Urinary bladder (tissue), 3 donors: ENCODE measurements at regions not wholly inside any gene's neighbourhood (a gene's known extent, or its start where the extent isn't known, plus 50 kb on each side); places are given as distances from the start of the nearest gene placed in this dataset.

Experiments used
- DNase-seq: peaks from one replicate; pipeline ENCODE4 v3.0.0-alpha.2; 2015; ENCODE audit errors: extremely low spot score
- H3K27ac ChIP-seq: one replicate; pipeline ENCODE4 v1.5.1; 2013; ENCODE audit warnings: low read depth, mild to moderate bottlenecking, moderate library complexity
- H3K36me3 ChIP-seq: one replicate; pipeline ENCODE4 v1.6.1; 2013; ENCODE audit warnings: mild to moderate bottlenecking, moderate library complexity; ENCODE audit not compliant: insufficient read depth
- H3K4me1 ChIP-seq: one replicate; pipeline ENCODE4 v1.6.1; 2013; ENCODE audit warnings: mild to moderate bottlenecking, moderate library complexity; ENCODE audit not compliant: insufficient read depth
- H3K4me3 ChIP-seq: one replicate; pipeline ENCODE4 v1.5.1; 2013; ENCODE audit warnings: low read depth, low read length
- WGBS: extraction: QIAGEN DNeasy Blood & Tissue Kit; methylation state at CpG from one replicate; pipeline ENCODE4 v1.1.7; 2013; 5-methylcytosine and 5-hydroxymethylcytosine counted together
- donor health status: healthy with polysubstance abuse.
- donor health status: healthy.

- H3K4me3 ChIP-seq = no peak overlapping the region
Observed at GRCh38 chr4:53645108-53645507, 53.8 kb upstream of the LNX1 start.

DNA sequence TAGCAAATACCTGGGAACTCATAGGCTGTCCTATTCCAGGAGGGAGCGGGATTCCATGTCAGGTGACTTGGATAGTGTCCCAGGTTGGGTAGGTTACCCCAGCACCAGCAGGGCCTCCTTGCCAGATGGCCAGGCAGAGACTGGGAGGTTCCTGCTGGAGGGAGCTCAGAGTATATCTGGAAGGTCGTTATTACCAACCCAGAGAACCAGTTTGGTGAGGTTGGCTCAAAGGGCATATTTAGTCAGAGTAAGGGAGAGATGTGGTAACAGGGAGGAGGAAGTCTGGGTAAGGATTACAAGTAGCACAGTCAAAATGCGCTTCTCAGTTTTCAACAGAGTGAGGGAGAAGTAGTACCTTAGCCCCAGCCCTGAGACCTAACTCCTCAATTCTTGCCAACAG is 53.3 kb upstream of the LNX1 start:
- Histone ChIP-seq H3K4me3 (no peak overlapping the region), H3K27ac (peak overlapping the region; percentile 33), H3K36me3 (no peaks in the 10 kb centered on the region), H3K4me1 (no peaks in the 10 kb centered on the region)
- WGBS = 79% methylated on average over 3 of the region's 3 CpGs
- no peak for DNase-seq

More at GRCh38 chr4:53645108-53645507, 53.8 kb upstream of the LNX1 start:
- Histone ChIP-seq H3K36me3 (no peaks in the 10 kb centered on the region), H3K27ac (peak overlapping the region; percentile 33), H3K4me1 (no peaks in the 10 kb centered on the region)
- 79% methylated on average over 3 of the region's 3 CpGs for WGBS
- DNase-seq = no peak
